HG02642 (cell line): ENCODE measurements at regions not wholly inside any gene's neighbourhood (a gene's known extent, or its start where the extent isn't known, plus 50 kb on each side); places are given as distances from the start of the nearest gene placed in this dataset.
"Not testable (repeated sequence)": the region's sequence is repeated elsewhere in the genome, so short reads cannot be mapped to it uniquely, and the experiment has no call there.

Experiments
- ATAC-seq: cut with Tn5 transposase; IDR thresholded peaks from one replicate; pipeline ENCODE4 v1.9.1; 2021; ENCODE audit warnings: mild to moderate bottlenecking; ENCODE audit not compliant: unreplicated experiment, poor library complexity

GRCh38 chr3:95645291-95645690, 1169.1 kb upstream of the EPHA6 start:
- ATAC-seq = no peak

- ATAC-seq = no peak
Observed at GRCh38 chr3:95654570-95655362, 1159.6 kb upstream of the EPHA6 start.

- ATAC-seq = no peak
Observed at GRCh38 chr3:95655363-95655986, 1158.9 kb upstream of the EPHA6 start.

GRCh38 chr3:95670765-95671164, 1143.6 kb upstream of the EPHA6 start:
- no peak for ATAC-seq

GRCh38 chr3:95673215-95673614, 1141.2 kb upstream of the EPHA6 start:
- ATAC-seq = no peak

- peak; percentile 59 for ATAC-seq
Observed at GRCh38 chr3:95705786-95706418, 1108.5 kb upstream of the EPHA6 start.

- ATAC-seq = no peak
Observed at GRCh38 chr3:95707268-95707667, 1107.1 kb upstream of the EPHA6 start.

- ATAC-seq = no peak
Observed at GRCh38 chr3:95710684-95711083, 1103.7 kb upstream of the EPHA6 start.

- ATAC-seq = no peak
Observed at GRCh38 chr3:95711789-95712188, 1102.6 kb upstream of the EPHA6 start.

GRCh38 chr3:95715128-95715527, 1099.3 kb upstream of the EPHA6 start:
- ATAC-seq = no peak

GRCh38 chr3:95717048-95717447, 1097.3 kb upstream of the EPHA6 start:
- no peak for ATAC-seq

- ATAC-seq = no peak
Observed at GRCh38 chr3:95718168-95718567, 1096.2 kb upstream of the EPHA6 start.

GRCh38 chr3:95719481-95719880, 1094.9 kb upstream of the EPHA6 start:
- no peak for ATAC-seq

- peak; percentile 74 for ATAC-seq
Observed at GRCh38 chr3:95721938-95722337, 1092.5 kb upstream of the EPHA6 start.

- no peak for ATAC-seq
Observed at GRCh38 chr3:95725770-95726169, 1088.6 kb upstream of the EPHA6 start.

GRCh38 chr3:95731753-95732152, 1082.6 kb upstream of the EPHA6 start:
- ATAC-seq = no peak

GRCh38 chr3:95733336-95733735, 1081.1 kb upstream of the EPHA6 start:
- ATAC-seq = no peak

GRCh38 chr3:95738045-95738444, 1076.3 kb upstream of the EPHA6 start:
- ATAC-seq = no peak

- not testable (repeated sequence) for ATAC-seq
Observed at GRCh38 chr3:95744896-95745295, 1069.5 kb upstream of the EPHA6 start.

- ATAC-seq = no peak
Observed at GRCh38 chr3:95750097-95750496, 1064.3 kb upstream of the EPHA6 start.

GRCh38 chr3:95751509-95751908, 1062.9 kb upstream of the EPHA6 start:
- ATAC-seq = no peak
